ENCODE measurements at regions not wholly inside any gene's neighbourhood (a gene's known extent, or its start where the extent isn't known, plus 50 kb on each side); places are given as distances from the start of the nearest gene placed in this dataset.

- TF ChIP-seq CBX3 (IDR thresholded peaks at IDR 0.05; ENCODE audit: borderline replicate concordance, low read depth) (no peak), CTCF (IDR thresholded peaks at IDR 0.05 in 2 of 3, conservative IDR thresholded peaks at IDR 0.05 in 1 of 3; ENCODE audit: control insufficient read depth in 2 of 3, extremely low read depth in 1 of 3, insufficient read depth in 1 of 3, low read depth in 3 of 3, low read length in 3 of 3) (no peak), CBX5 (IDR thresholded peaks at IDR 0.05; ENCODE audit: low read depth) (no peak), POLR2AphosphoS5 (IDR thresholded peaks at IDR 0.05; ENCODE audit: low read length) (no peak), ZZZ3 (IDR thresholded peaks at IDR 0.05; ENCODE audit: control insufficient read depth, insufficient read length, low read depth) (no peak), RCOR1 (conservative IDR thresholded peaks at IDR 0.05; ENCODE audit: low read depth, low read length) (no peak)
Measured at GRCh38 chr5:96195123-96195522, 233.5 kb upstream of the ELL2 start.
